ENCODE measurements at regions not wholly inside any gene's neighbourhood (a gene's known extent, or its start where the extent isn't known, plus 50 kb on each side); places are given as distances from the start of the nearest gene placed in this dataset.

DNA sequence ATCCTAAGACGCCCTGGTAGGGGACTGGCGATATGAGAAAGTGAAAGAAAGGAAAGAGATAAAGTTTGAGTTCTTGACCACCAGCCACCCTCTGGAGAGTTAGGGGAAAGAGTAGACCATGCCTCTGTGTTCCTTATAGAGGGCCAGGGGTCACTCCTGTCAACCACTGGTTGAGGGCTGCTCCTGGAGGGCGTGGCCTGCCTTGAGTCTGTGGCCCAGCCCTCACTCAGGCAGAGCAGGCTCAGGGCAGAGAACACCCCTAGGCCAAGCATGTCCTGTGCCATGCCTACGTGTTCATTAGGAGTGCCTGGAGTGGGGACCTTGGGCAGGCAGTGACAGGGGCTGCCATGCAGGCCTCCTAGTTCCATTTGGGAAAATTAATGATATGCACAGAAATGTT, 161.1 kb upstream of the EPB41L3 start:
- TF ChIP-seq, protein P1, sequence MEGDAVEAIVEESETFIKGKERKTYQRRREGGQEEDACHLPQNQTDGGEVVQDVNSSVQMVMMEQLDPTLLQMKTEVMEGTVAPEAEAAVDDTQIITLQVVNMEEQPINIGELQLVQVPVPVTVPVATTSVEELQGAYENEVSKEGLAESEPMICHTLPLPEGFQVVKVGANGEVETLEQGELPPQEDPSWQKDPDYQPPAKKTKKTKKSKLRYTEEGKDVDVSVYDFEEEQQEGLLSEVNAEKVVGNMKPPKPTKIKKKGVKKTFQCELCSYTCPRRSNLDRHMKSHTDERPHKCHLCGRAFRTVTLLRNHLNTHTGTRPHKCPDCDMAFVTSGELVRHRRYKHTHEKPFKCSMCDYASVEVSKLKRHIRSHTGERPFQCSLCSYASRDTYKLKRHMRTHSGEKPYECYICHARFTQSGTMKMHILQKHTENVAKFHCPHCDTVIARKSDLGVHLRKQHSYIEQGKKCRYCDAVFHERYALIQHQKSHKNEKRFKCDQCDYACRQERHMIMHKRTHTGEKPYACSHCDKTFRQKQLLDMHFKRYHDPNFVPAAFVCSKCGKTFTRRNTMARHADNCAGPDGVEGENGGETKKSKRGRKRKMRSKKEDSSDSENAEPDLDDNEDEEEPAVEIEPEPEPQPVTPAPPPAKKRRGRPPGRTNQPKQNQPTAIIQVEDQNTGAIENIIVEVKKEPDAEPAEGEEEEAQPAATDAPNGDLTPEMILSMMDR (conservative IDR thresholded peaks at IDR 0.05) = no peak
- no peak for TF ChIP-seq EZH2 (IDR thresholded peaks at IDR 0.05; ENCODE audit: low read depth)
